K562 (cell line): ENCODE measurements at regions not wholly inside any gene's neighbourhood (a gene's known extent, or its start where the extent isn't known, plus 50 kb on each side); places are given as distances from the start of the nearest gene placed in this dataset.

ENCODE experiments used
- ATAC-seq: fragments of 200-7000 bp; cut with Tn5 transposase; 3 replicates; pipeline ENCODE4 v1.9.1; 2020; ENCODE audit warnings: moderate library complexity
- BruUV-seq: library from RNA; stranded (reverse); fragments of 400-500 nt; replicated peaks from 2 replicates; lab custom pipeline; 2021; lab: Mats Ljungman, UMichigan
- CTCF ChIA-PET: fragments of 300-600 bp; formaldehyde crosslinking; extraction: SDS; loops from one replicate; lab custom pipeline; 2021; ENCODE audit warnings: low intra/inter-chr PET ratio; lab: Yijun Ruan, JAX
- POLR2A ChIA-PET: fragments of 300-600, 350-650 bp; sonication (Branson Sonifier 250); formaldehyde crosslinking; extraction: SDS; loops from one replicate; lab custom pipeline; 2021; ENCODE audit warnings: antibody characterized with exemption, inconsistent platforms; lab: Yijun Ruan, JAX
- DNase-seq, 4 experiments: peaks; one replicate each; pipeline versions ENCODE4 v3.0.0 to v3.0.0-alpha.2; 2011 to 2018; ENCODE audit warnings: low spot score in 3 of 4, mixed read lengths in 3 of 4; ENCODE audit errors: extremely low read depth in 1 of 4
- FAIRE-seq: peaks from 2 replicates; lab custom pipeline; 2011; peaks lifted over from hg19 to GRCh38; lab: Jason Lieb, UNC
- H2AFZ ChIP-seq: 2 replicates; pipeline ENCODE4 v1.6.0; 2011; ENCODE audit warnings: low read depth, low read length, control low read depth, inconsistent platforms
- H3K27ac ChIP-seq: fragments of 200-600 bp; 3 replicates; pipeline ENCODE4 v1.8.0; 2011; ENCODE audit warnings: low read depth, mild to moderate bottlenecking, control low read depth, inconsistent platforms, low read length, moderate library complexity, mixed read lengths; ENCODE audit errors: extremely low read depth
- H3K27me3 ChIP-seq, 2 experiments: fragments of 300-600 bp in 1 of 2; 2 replicates in 1 of 2; 3 replicates in 1 of 2; pipeline versions ENCODE4 v1.6.0 to v1.8.0; 2011; ENCODE audit warnings: inconsistent platforms in 2 of 2, low read length in 2 of 2, mild to moderate bottlenecking in 1 of 2, mixed read lengths in 1 of 2, moderate library complexity in 1 of 2; ENCODE audit not compliant: control insufficient read depth in 2 of 2, insufficient read depth in 2 of 2
- H3K36me3 ChIP-seq: fragments of 300-600 bp; 3 replicates; pipeline ENCODE4 v1.8.0; 2011; ENCODE audit warnings: mild to moderate bottlenecking, low read length, inconsistent platforms; ENCODE audit not compliant: control insufficient read depth, insufficient read depth
- H3K4me1 ChIP-seq, 2 experiments: fragments of 200-600 bp in 1 of 2; replicated peaks in 1 of 2; 2 replicates in 1 of 2; 3 replicates in 1 of 2; pipeline versions ENCODE4 v1.5.1 to v1.8.0; 2011; ENCODE audit warnings: inconsistent platforms in 2 of 2, low read length in 2 of 2, mild to moderate bottlenecking in 1 of 2, mixed read lengths in 1 of 2, moderate library complexity in 1 of 2; ENCODE audit not compliant: control insufficient read depth in 2 of 2, insufficient read depth in 2 of 2
- H3K4me2 ChIP-seq: 2 replicates; pipeline ENCODE4 v1.6.1; 2011; ENCODE audit warnings: low read length, control low read depth, inconsistent platforms, mixed read lengths; ENCODE audit not compliant: insufficient read depth
- H3K4me3 ChIP-seq: fragments of 200-600 bp; sonication (generic), shearing (Covaris generic); 2 replicates; pipeline ENCODE4 v1.5.1; 2016; ENCODE audit warnings: control low read depth, inconsistent platforms
- H3K79me2 ChIP-seq: fragments of 200-600 bp; 3 replicates; pipeline ENCODE4 v1.8.0; 2011; ENCODE audit warnings: low read length, inconsistent platforms; ENCODE audit not compliant: control insufficient read depth, insufficient read depth
- H3K9ac ChIP-seq, 2 experiments: 2 replicates each; pipeline versions ENCODE4 v1.6.0 to v1.6.1; 2011; ENCODE audit warnings: low read depth in 2 of 2, low read length in 2 of 2, control low read depth in 1 of 2, inconsistent platforms in 1 of 2, mild to moderate bottlenecking in 1 of 2, mixed read lengths in 1 of 2; ENCODE audit not compliant: insufficient read depth in 1 of 2
- H3K9me1 ChIP-seq: one replicate; pipeline ENCODE4 v1.6.0; 2011; ENCODE audit warnings: inconsistent platforms, mild to moderate bottlenecking, low read length, moderate library complexity; ENCODE audit not compliant: control insufficient read depth, insufficient read depth
- H3K9me3 ChIP-seq: replicated peaks from 2 replicates; pipeline ENCODE4 v1.5.1; 2011; ENCODE audit warnings: low read depth, low read length, inconsistent platforms; ENCODE audit not compliant: control insufficient read depth, insufficient read depth
- H4K20me1 ChIP-seq: replicated peaks from 2 replicates; pipeline ENCODE4 v1.6.1; 2011; ENCODE audit warnings: low read length, inconsistent platforms, mixed read lengths; ENCODE audit not compliant: control insufficient read depth, insufficient read depth
- ELK1 ChIP-seq: sonication (generic); formaldehyde crosslinking; IDR thresholded peaks from 2 replicates; pipeline ENCODE4 v1.8.1; 2022; ENCODE audit warnings: missing genetic modification reagents
- ETS2 ChIP-seq: IDR thresholded peaks from 2 replicates; pipeline ENCODE4 v1.6.1; 2016; ENCODE audit warnings: borderline replicate concordance, missing genetic modification characterization, mild to moderate bottlenecking, moderate library complexity, missing compliant biosample characterization; ENCODE audit not compliant: poor library complexity, severe bottlenecking
- GTF2A2 ChIP-seq: IDR thresholded peaks from 2 replicates; pipeline ENCODE4 v1.6.1; 2016; ENCODE audit warnings: mild to moderate bottlenecking, missing genetic modification characterization, missing compliant biosample characterization
- KDM1A ChIP-seq, 2 experiments: fragments of 450-650 bp; IDR thresholded peaks; 2 replicates each; pipeline ENCODE4 v1.6.1; 2016; ENCODE audit warnings: mild to moderate bottlenecking in 2 of 2
- MECOM ChIP-seq: fragments of 250-450 bp; sonication (Bioruptor Pico); IDR thresholded peaks from 2 replicates; pipeline ENCODE4 v1.8.0; 2022; ENCODE audit warnings: inconsistent platforms
- NFIX ChIP-seq: fragments of 250-450 bp; sonication (Bioruptor Pico); IDR thresholded peaks from 2 replicates; pipeline ENCODE4 v1.4.0; 2020; ENCODE audit warnings: low read depth, mild to moderate bottlenecking, moderate library complexity
- POLR2H ChIP-seq: IDR thresholded peaks from 2 replicates; pipeline ENCODE4 v1.6.1; 2016; ENCODE audit warnings: missing genetic modification characterization, low read depth, mild to moderate bottlenecking, control low read depth, missing compliant biosample characterization, moderate library complexity
- TEAD1 ChIP-seq, 2 experiments: fragments of 450-650 bp in 1 of 2; sonication (generic) in 1 of 2; formaldehyde crosslinking; IDR thresholded peaks; 2 replicates each; pipeline versions ENCODE4 v1.4.0 to v1.8.0; 2020 to 2022; ENCODE audit warnings: mild to moderate bottlenecking in 2 of 2, missing genetic modification reagents in 1 of 2
- ZBTB2 ChIP-seq: fragments of 450-650 bp; IDR thresholded peaks from 2 replicates; pipeline ENCODE4 v1.6.1; 2016; ENCODE audit warnings: antibody characterized with exemption
- ZNF395 ChIP-seq: fragments of 200-800 bp; sonication (Bioruptor generic); IDR thresholded peaks from 2 replicates; pipeline ENCODE4 v1.6.1; 2017; ENCODE audit warnings: missing genetic modification characterization, missing compliant biosample characterization
- ZNF655 ChIP-seq: fragments of 250-450 bp; sonication (Bioruptor Pico); IDR thresholded peaks from 2 replicates; pipeline ENCODE4 v1.5.0; 2021
- ZNF780A ChIP-seq: fragments of 250-450 bp; sonication (Bioruptor Pico); IDR thresholded peaks from 2 replicates; pipeline ENCODE4 v1.5.0; 2021; ENCODE audit warnings: mild to moderate bottlenecking
- WGBS: fragments of 100-300 bp; shearing (Covaris generic); methylation state at CpG from one replicate; pipeline ENCODE4 v1.1.6; 2016; ENCODE audit warnings: low coverage, mixed read lengths; ENCODE audit not compliant: insufficient coverage; ENCODE audit errors: missing lambda C conversion rate; 5-methylcytosine and 5-hydroxymethylcytosine counted together
- in situ Hi-C: fragments of 300-500 bp; cut with MboI; formaldehyde crosslinking; loops from 4 replicates; pipeline ENCODE4 v1.15.0; 2018; ENCODE audit warnings: inconsistent platforms, mixed read lengths
- intact Hi-C: fragments of 100-400 bp; cut with micrococcal nuclease; formaldehyde crosslinking; loops from 2 replicates; pipeline ENCODE4 v1.14.2; 2022

- TF ChIP-seq ZNF655 (CRISPR knock-in tag), result no peak
- TF ChIP-seq TEAD1 (CRISPR knock-in tag; IDR thresholded peaks at IDR 0.05), result no peak
- no peak for TF ChIP-seq ZNF780A (CRISPR knock-in tag)
- TF ChIP-seq ETS2, result no peak
- no peak for TF ChIP-seq MECOM (CRISPR knock-in tag)
- no peak for TF ChIP-seq ZNF395 (CRISPR knock-in tag)
- TF ChIP-seq POLR2H (tag), result no peak
- no peak for TF ChIP-seq KDM1A (IDR thresholded peaks at IDR 0.05)
- no peak for TF ChIP-seq ELK1 (CRISPR knock-in tag)
- TF ChIP-seq ZBTB2, result no peak
- no peak for TF ChIP-seq NFIX
- TF ChIP-seq GTF2A2 (tag), result no peak
- TF ChIP-seq, all 486 proteins: peak for 0
- FAIRE-seq (no peak), ATAC-seq (no peak), DNase-seq (no peak)
- no peaks in the 10 kb centered on the region for H3K36me3 ChIP-seq
- POLR2A ChIA-PET, result no interaction called here
- no peaks in the 10 kb centered on the region for H3K4me1 ChIP-seq
- in situ Hi-C loops (no loop called here), intact Hi-C loops (no loop called here)
- no peak overlapping the region for H3K9ac ChIP-seq
- no peak overlapping the region for H3K27ac ChIP-seq
- no peak overlapping the region for H3K4me2 ChIP-seq
- 0% methylated on average over 1 of the region's 1 CpG for WGBS
- no peak overlapping the region for H2AFZ ChIP-seq
- H3K27me3 ChIP-seq, result no peaks in the 10 kb centered on the region
- H3K4me3 ChIP-seq, result no peak overlapping the region
- BruUV-seq, result no TSS peak
- no peaks in the 10 kb centered on the region for H3K9me3 ChIP-seq
- H4K20me1 ChIP-seq, result no peaks in the 10 kb centered on the region
- H3K79me2 ChIP-seq, result no peaks in the 10 kb centered on the region
- no peaks in the 10 kb centered on the region for H3K9me1 ChIP-seq
- CTCF ChIA-PET, result no interaction called here
These were observed 616.0 kb downstream of the USP25 start for GRCh38 chr21:16345757-16346156.
